ENCODE measurements at regions not wholly inside any gene's neighbourhood (a gene's known extent, or its start where the extent isn't known, plus 50 kb on each side); places are given as distances from the start of the nearest gene placed in this dataset.

DNA sequence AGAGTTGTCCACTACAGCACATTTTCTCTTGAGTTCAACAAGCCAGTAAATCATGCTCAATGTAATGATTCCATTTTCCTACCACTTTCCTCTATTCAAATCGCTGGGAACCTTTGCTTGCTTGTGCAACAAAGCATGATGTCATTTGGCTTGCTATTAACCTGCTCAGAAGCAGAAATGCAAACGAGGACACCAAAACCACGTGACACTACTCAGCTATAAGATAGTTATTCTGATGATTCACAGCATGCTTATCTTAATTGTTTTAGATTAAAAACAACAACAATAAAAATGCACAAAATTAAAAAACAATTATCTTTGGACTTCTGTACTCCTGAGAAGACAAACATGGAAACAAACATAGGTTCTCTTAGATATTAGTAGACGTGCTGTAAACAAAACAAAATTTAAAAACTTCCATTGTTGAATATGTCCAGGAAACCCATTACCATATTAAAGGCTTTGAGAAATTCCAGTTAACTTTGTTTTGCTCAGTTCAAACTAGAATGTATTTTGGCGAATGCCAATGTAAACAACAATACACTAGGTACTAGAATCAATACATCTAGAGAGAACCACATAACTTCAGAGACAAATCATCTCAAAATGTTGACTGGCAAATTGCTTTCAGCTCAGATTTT lies 77.5 kb upstream of the KRAS start:
- DNase-seq (ENCODE audit: low read depth, low spot score) = no peak
- no peak overlapping the region for H3K4me3 ChIP-seq (ENCODE audit: low read depth, low read length)
- ChIA-PET POLR2A (no interaction called here), CTCF (interaction anchor here (1.7 kb wide), 1 partner anchor 59 kb away, joined by 3 read pairs; no protein-coding TSS in a partner anchor)
- TF ChIP-seq CTCF (IDR thresholded peaks at IDR 0.05; ENCODE audit: insufficient read depth, low read length, missing control alignments) = no peak

DNA sequence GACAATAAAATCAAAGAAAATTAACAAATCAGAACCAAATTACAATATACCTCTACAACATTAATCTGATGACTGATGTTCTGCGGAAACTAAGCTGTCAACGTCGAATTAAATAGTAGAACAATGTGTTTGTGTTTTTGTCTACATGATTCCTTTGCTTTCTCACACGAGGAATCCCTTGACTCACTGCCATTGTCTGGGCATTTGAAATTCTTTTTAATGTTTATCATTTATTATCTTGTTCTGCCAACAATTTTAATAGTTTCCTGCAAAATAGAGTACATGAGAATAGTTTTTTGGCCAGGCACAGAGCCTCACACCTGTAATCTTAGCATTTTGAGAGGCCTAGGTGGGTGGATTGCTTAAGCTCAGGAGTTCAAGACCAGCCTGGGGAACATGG lies 76.6 kb upstream of the KRAS start:
- DNase-seq (ENCODE audit: low read depth, low spot score) = no peak
- CTCF ChIA-PET = no interaction called here
- no peak overlapping the region for H3K4me3 ChIP-seq (ENCODE audit: low read depth, low read length)
- POLR2A ChIA-PET = no interaction called here
- TF ChIP-seq CTCF (IDR thresholded peaks at IDR 0.05; ENCODE audit: insufficient read depth, low read length, missing control alignments) = no peak

- no peak for DNase-seq (ENCODE audit: low read depth, low spot score)
- no peak overlapping the region for H3K4me3 ChIP-seq (ENCODE audit: low read depth, low read length)
- TF ChIP-seq CTCF (IDR thresholded peaks at IDR 0.05; ENCODE audit: insufficient read depth, low read length, missing control alignments) = no peak
- ChIA-PET POLR2A (no interaction called here), CTCF (no interaction called here)
These were observed 75.6 kb upstream of the KRAS start for GRCh38 chr12:25326326-25326725.

DNA sequence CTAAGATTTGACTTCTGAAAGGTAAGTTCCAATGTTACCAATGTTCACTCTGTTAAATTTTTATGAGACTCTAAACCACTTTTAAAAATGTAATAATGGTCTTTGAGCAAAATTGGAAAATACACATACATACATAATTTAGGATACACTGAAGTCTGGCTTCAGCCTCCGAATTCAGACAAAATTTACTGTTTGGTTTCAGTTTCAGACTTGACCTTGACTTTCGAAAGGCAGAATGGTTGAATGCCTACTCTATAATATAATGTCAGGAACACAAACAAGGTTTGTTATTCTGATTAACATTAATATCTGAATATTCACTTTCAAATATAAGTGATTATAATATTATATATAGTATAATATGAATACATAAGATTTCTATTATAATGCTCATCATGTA lies 74.1 kb upstream of the KRAS start:
- POLR2A ChIA-PET = no interaction called here

DNA sequence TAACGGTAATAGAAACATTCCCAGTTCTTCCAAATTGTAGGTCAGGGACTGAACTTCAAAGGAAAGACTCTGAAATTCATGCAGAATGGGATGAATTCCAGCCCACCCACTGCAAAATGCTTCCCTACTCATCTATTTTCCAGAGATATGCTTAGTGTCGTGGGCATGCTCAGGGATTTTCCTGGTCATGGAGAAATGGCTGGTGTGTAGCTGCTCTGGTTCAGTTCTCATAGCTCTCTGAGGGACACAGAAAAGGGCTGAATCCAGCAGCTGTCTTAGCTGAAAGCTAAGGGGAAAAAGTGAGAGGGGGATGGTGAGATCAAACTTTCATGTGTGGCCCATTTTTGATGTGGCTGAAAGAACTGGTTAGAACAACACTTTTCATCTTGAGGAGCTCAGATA lies 72.9 kb upstream of the KRAS start:
- ChIA-PET CTCF (interaction anchor here (1.1 kb wide), 1 partner anchor 64 kb away, joined by 3 read pairs; no protein-coding TSS in a partner anchor), POLR2A (interaction anchor here (1.0 kb wide), 1 partner anchor 15 kb away, joined by 3 read pairs; no protein-coding TSS in a partner anchor)
- TF ChIP-seq CTCF (IDR thresholded peaks at IDR 0.05; ENCODE audit: insufficient read depth, low read length, missing control alignments) = no peak
- DNase-seq (ENCODE audit: low read depth, low spot score) = no peak
- H3K4me3 ChIP-seq (ENCODE audit: low read depth, low read length) = no peak overlapping the region

More for the DNA sequence above, 74.1 kb upstream of the KRAS start:
- CTCF ChIA-PET = no interaction called here
- no peak for DNase-seq (ENCODE audit: low read depth, low spot score)
- H3K4me3 ChIP-seq (ENCODE audit: low read depth, low read length) = no peak overlapping the region
- no peak for TF ChIP-seq CTCF (IDR thresholded peaks at IDR 0.05; ENCODE audit: insufficient read depth, low read length, missing control alignments)

GRCh38 chr12:25322918-25323531 lies 72.3 kb upstream of the KRAS start:
- no peak overlapping the region for H3K4me3 ChIP-seq (ENCODE audit: low read depth, low read length)
- DNase-seq (ENCODE audit: low read depth, low spot score) = no peak
- no peak for TF ChIP-seq CTCF (IDR thresholded peaks at IDR 0.05; ENCODE audit: insufficient read depth, low read length, missing control alignments)
- POLR2A ChIA-PET = interaction anchor here (1.0 kb wide), 1 partner anchor 14 kb away, joined by 3 read pairs; no protein-coding TSS in a partner anchor
- CTCF ChIA-PET = interaction anchor here (1.1 kb wide), 1 partner anchor 64 kb away, joined by 3 read pairs; no protein-coding TSS in a partner anchor
